Lung (tissue), 11 donors: ENCODE measurements at regions not wholly inside any gene's neighbourhood (a gene's known extent, or its start where the extent isn't known, plus 50 kb on each side); places are given as distances from the start of the nearest gene placed in this dataset.
A peak's percentile ranks its signal among the peaks of the same experiment; 100 is the strongest.

Experiments used
- ATAC-seq: fragments of 200-7000 bp; cut with Tn5 transposase; one replicate; pipeline ENCODE4 v1.9.1; 2020; ENCODE audit warnings: moderate number of reproducible peaks; ENCODE audit not compliant: insufficient read depth, low FRiP score
- DNase-seq, 3 donors: peaks; one replicate each; pipeline ENCODE4 v3.0.0-alpha.2; 2013 to 2017
- H3K27ac ChIP-seq, 2 donors: one replicate each; pipeline ENCODE4 v1.5.1; 2013; ENCODE audit warnings: mild to moderate bottlenecking in 2 of 2, moderate library complexity in 2 of 2, control low read depth in 1 of 2, inconsistent platforms in 1 of 2, low read depth in 1 of 2, low read length in 1 of 2
- H3K27me3 ChIP-seq, 3 donors: one replicate each; pipeline ENCODE4 v1.5.1; 2013; ENCODE audit warnings: low read length in 2 of 3; ENCODE audit not compliant: control insufficient read depth in 3 of 3, insufficient read depth in 3 of 3
- H3K36me3 ChIP-seq, 4 donors: one replicate each; pipeline ENCODE4 v1.5.1; 2013; ENCODE audit warnings: low read length in 4 of 4, mild to moderate bottlenecking in 1 of 4, moderate library complexity in 1 of 4; ENCODE audit not compliant: control insufficient read depth in 4 of 4, insufficient read depth in 4 of 4
- H3K4me1 ChIP-seq, 5 donors: one replicate each; pipeline ENCODE4 v1.5.1; 2013; ENCODE audit warnings: low read length in 5 of 5, mild to moderate bottlenecking in 2 of 5, moderate library complexity in 1 of 5; ENCODE audit not compliant: control insufficient read depth in 5 of 5, insufficient read depth in 5 of 5
- H3K4me3 ChIP-seq: one replicate; pipeline ENCODE4 v1.5.1; 2013; ENCODE audit warnings: mild to moderate bottlenecking, control low read depth, moderate library complexity
- H3K9ac ChIP-seq, 2 donors: one replicate each; pipeline ENCODE4 v1.5.1; 2013; ENCODE audit warnings: low read length in 2 of 2, control low read depth in 1 of 2; ENCODE audit not compliant: insufficient read depth in 1 of 2
- H3K9me3 ChIP-seq, 4 donors: one replicate each; pipeline ENCODE4 v1.5.1; 2013; ENCODE audit warnings: low read length in 3 of 4, mild to moderate bottlenecking in 1 of 4, moderate library complexity in 1 of 4; ENCODE audit not compliant: control insufficient read depth in 4 of 4, insufficient read depth in 3 of 4
- CTCF ChIP-seq: IDR thresholded peaks from 2 replicates; pipeline ENCODE4 v1.5.1; 2012; ENCODE audit warnings: mild to moderate bottlenecking; ENCODE audit errors: control extremely low read depth, extremely low read depth
- WGBS, 2 donors: extraction: QIAGEN DNeasy Blood & Tissue Kit; methylation state at CpG; one replicate each; pipeline ENCODE4 v1.1.7; 2013; 5-methylcytosine and 5-hydroxymethylcytosine counted together
- donor health status: control.
- donor health status: control.
- donor health status: Bipolar disorder and iron deficiency.
- donor health status: healthy.
- donor health status: DM: yes; HTN: yes; CAD: no.

- Histone ChIP-seq H3K36me3 (no peaks in the 10 kb centered on the region), H3K27me3 (peaks cover 0 to 2% (median 0%) of the 10 kb centered on the region in 3 donors), H3K27ac (no peak overlapping the region), H3K9ac (no peak overlapping the region), H3K4me3 (no peak overlapping the region), H3K4me1 (peaks cover 0 to 7% (median 0%) of the 10 kb centered on the region in 5 donors), H3K9me3 (no peaks in the 10 kb centered on the region)
- WGBS, 2 donors: 78 to 81% methylated on average over 4 of the region's 4 CpGs
- no peak for DNase-seq
- TF ChIP-seq CTCF: no peak
- ATAC-seq: no peak
Measured at GRCh38 chr13:34346626-34347025, 528.7 kb downstream of the RFC3 start.

DNA sequence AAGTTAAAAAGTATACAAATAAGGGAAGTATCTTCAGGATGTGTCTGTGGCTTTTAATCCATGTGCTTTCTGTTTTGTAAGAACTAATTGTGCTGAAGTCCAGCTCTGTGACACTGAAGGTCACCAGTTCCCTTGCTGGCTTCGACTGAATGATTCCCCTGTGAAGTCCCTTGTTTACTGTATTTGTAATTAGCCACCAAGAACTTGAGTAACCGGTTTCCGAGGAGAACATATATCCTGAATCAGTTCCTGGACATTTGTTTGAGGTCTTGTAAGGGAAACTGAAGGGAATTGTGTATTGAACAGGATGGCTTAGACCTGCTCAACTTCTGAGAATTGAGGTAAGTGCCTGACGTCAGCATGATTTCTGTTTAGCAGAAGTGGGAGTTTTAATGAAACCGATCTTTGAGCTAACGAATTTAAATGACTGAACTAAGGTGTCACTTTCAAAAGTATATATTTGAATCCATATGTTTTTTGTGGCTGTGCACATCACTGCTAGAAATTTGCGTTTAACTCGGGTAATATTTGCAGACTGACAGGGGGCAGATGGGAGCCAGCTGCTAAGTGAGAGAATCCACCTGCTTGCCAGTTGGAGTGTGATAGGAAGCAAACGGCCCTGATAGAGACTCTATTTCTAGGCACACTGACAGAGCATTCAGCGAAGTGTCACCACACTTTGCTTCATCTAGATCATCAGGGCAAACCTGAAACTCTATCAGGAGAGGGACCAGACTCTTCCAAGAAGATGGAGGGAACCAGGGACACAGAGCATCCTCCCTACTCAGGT lies 530.0 kb downstream of the RFC3 start:
- DNase-seq (peak in 2 of 3 donors; percentile 9 to 28), ATAC-seq (no peak)
- WGBS, 2 donors: 44 to 64% methylated on average over 10 of the region's 10 CpGs
- Histone ChIP-seq H3K9ac (no peak overlapping the region), H3K36me3 (no peaks in the 10 kb centered on the region), H3K4me3 (no peak overlapping the region), H3K27ac (no peak overlapping the region), H3K9me3 (no peaks in the 10 kb centered on the region), H3K4me1 (peaks cover 0 to 7% (median 0%) of the 10 kb centered on the region in 5 donors), H3K27me3 (peaks cover 0 to 2% (median 0%) of the 10 kb centered on the region in 3 donors)
- TF ChIP-seq CTCF: no peak

DNA sequence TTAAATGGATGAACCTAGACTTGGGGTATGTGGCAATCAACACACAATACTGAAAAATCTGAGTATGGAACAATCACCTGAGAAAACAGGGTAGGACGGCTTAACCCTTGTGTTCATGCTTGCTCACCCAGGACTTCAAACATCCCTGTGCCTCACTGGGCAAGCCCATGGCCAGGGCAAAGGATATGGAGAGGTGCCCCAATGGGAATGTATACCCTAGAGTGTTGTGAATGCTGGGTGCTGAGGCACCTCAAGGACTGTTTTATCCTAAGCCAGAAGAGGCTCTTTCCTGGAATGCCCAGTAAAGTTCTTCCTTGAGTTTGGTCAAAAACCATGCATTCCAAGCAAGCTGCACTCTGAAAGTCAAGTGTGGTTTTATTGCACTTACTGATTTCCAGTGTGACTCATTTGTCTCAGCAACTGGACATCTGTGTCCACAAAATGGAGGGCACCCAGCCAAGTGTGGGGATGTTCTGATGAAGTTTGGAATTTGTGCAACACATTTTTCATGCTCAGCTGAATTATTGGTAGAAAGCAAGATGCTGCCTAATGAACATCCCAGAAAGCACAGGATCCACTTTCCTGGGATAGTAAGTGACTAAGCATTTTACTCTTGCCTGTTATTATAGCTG lies 531.3 kb downstream of the RFC3 start:
- DNase-seq: no peak
- WGBS, 2 donors: 86 to 94% methylated on average over 1 of the region's 1 CpG
- no peak overlapping the region for H3K27ac ChIP-seq
- H3K4me1 ChIP-seq: peaks cover 0 to 7% (median 0%) of the 10 kb centered on the region in 5 donors
- peaks cover 0 to 2% (median 0%) of the 10 kb centered on the region in 3 donors for H3K27me3 ChIP-seq
- TF ChIP-seq CTCF: no peak
- no peaks in the 10 kb centered on the region for H3K9me3 ChIP-seq
- no peak overlapping the region for H3K4me3 ChIP-seq
- no peaks in the 10 kb centered on the region for H3K36me3 ChIP-seq
- no peak overlapping the region for H3K9ac ChIP-seq
- ATAC-seq: peak; percentile 65
